Spleen (tissue), 7 donors: ENCODE measurements at regions not wholly inside any gene's neighbourhood (a gene's known extent, or its start where the extent isn't known, plus 50 kb on each side); places are given as distances from the start of the nearest gene placed in this dataset.

Source experiments
- POLR2A ChIP-seq, 3 donors: fragments of 450-650 bp; IDR thresholded peaks; one replicate each; pipeline ENCODE4 v1.5.1; 2017; ENCODE audit warnings: antibody characterized with exemption in 3 of 3, mild to moderate bottlenecking in 1 of 3
- POLR2AphosphoS5 ChIP-seq, 3 donors: sonication (generic); formaldehyde crosslinking; IDR thresholded peaks; one replicate each; pipeline ENCODE4 v1.5.1; 2017; ENCODE audit warnings: antibody characterized with exemption in 3 of 3
- TF ChIP-seq, protein P1 (sequence below), 11 experiments: fragments of 200-600 bp in 7 of 11; fragments of 450-650 bp in 4 of 11; sonication (generic) in 4 of 11; IDR thresholded peaks in 8 of 11; conservative IDR thresholded peaks in 3 of 11; 1 replicate in 7 of 11; 2 replicates in 4 of 11; pipeline versions ENCODE4 v1.4.0 to v1.8.0; 2016 to 2021; ENCODE audit warnings: antibody characterized with exemption in 11 of 11, inconsistent platforms in 4 of 11, mild to moderate bottlenecking in 1 of 11
- donor health status: DM: no; HTN: no; CAD: no; lungs with moderate emphysema.
- donor health status: DM: no; HTN: no; CAD: no.
- donor health status: DM: no; HTN: no; CAD: no.

GRCh38 chr6:14452567-14453527 lies 335.3 kb downstream of the CD83 start:
- TF ChIP-seq, protein P1, sequence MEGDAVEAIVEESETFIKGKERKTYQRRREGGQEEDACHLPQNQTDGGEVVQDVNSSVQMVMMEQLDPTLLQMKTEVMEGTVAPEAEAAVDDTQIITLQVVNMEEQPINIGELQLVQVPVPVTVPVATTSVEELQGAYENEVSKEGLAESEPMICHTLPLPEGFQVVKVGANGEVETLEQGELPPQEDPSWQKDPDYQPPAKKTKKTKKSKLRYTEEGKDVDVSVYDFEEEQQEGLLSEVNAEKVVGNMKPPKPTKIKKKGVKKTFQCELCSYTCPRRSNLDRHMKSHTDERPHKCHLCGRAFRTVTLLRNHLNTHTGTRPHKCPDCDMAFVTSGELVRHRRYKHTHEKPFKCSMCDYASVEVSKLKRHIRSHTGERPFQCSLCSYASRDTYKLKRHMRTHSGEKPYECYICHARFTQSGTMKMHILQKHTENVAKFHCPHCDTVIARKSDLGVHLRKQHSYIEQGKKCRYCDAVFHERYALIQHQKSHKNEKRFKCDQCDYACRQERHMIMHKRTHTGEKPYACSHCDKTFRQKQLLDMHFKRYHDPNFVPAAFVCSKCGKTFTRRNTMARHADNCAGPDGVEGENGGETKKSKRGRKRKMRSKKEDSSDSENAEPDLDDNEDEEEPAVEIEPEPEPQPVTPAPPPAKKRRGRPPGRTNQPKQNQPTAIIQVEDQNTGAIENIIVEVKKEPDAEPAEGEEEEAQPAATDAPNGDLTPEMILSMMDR (IDR thresholded peaks at IDR 0.05 in 8 of 11, conservative IDR thresholded peaks at IDR 0.05 in 3 of 11): no peak
- TF ChIP-seq POLR2AphosphoS5 (IDR thresholded peaks at IDR 0.05) (no peak), POLR2A (IDR thresholded peaks at IDR 0.05) (no peak)
